ENCODE measurements at regions not wholly inside any gene's neighbourhood (a gene's known extent, or its start where the extent isn't known, plus 50 kb on each side); places are given as distances from the start of the nearest gene placed in this dataset.

GRCh38 chr1:221344693-221345092 is 397.2 kb downstream of the DUSP10 start:
- Mint-ChIP-seq H3K9me3 (peaks cover 0 to 5% (median 0%) of the 10 kb centered on the region in 6 donors), H3K4me3 (no peak overlapping the region), H3K36me3 (no peaks in the 10 kb centered on the region), H3K27ac (no peak overlapping the region), H3K4me1 (no peaks in the 10 kb centered on the region), H3K27me3 (ENCODE audit: low read depth in 3 of 3) (peaks cover 2 to 17% (median 2%) of the 10 kb centered on the region in 3 donors)
- no peak for DNase-seq

GRCh38 chr1:221347706-221348105 is 394.2 kb downstream of the DUSP10 start:
- no peak for DNase-seq
- Mint-ChIP-seq H3K27me3 (ENCODE audit: low read depth in 3 of 3) (peaks cover 0 to 12% (median 2%) of the 10 kb centered on the region in 3 donors), H3K4me3 (no peak overlapping the region), H3K36me3 (no peaks in the 10 kb centered on the region), H3K27ac (no peak overlapping the region), H3K9me3 (peaks cover 0 to 6% (median 0%) of the 10 kb centered on the region in 6 donors), H3K4me1 (no peaks in the 10 kb centered on the region)

GRCh38 chr1:221350091-221350490 is 391.8 kb downstream of the DUSP10 start:
- no peak for DNase-seq

GRCh38 chr1:221356693-221357092 is 385.2 kb downstream of the DUSP10 start:
- no peak for DNase-seq
- H3K9me3 Mint-ChIP-seq: peaks cover 0 to 4% (median 0%) of the 10 kb centered on the region in 6 donors
- H3K27me3 Mint-ChIP-seq (ENCODE audit: low read depth in 3 of 3): peaks cover 3 to 7% (median 6%) of the 10 kb centered on the region in 3 donors
- H3K4me3 Mint-ChIP-seq: no peak overlapping the region
- no peak overlapping the region for H3K27ac Mint-ChIP-seq
- no peaks in the 10 kb centered on the region for H3K36me3 Mint-ChIP-seq
- H3K4me1 Mint-ChIP-seq: no peaks in the 10 kb centered on the region

More at GRCh38 chr1:221350091-221350490, 391.8 kb downstream of the DUSP10 start:
- Mint-ChIP-seq H3K36me3 (no peaks in the 10 kb centered on the region), H3K27ac (no peak overlapping the region), H3K9me3 (peaks cover 0 to 6% (median 0%) of the 10 kb centered on the region in 6 donors), H3K27me3 (ENCODE audit: low read depth in 3 of 3) (peaks cover 0 to 11% (median 2%) of the 10 kb centered on the region in 3 donors), H3K4me3 (no peak overlapping the region), H3K4me1 (no peaks in the 10 kb centered on the region)

GRCh38 chr1:221363039-221363438 is 378.9 kb downstream of the DUSP10 start:
- H3K4me1 Mint-ChIP-seq: no peaks in the 10 kb centered on the region
- H3K27ac Mint-ChIP-seq: no peak overlapping the region
- no peak for DNase-seq
- peaks cover 0 to 1% (median 0%) of the 10 kb centered on the region in 6 donors for H3K9me3 Mint-ChIP-seq
- H3K36me3 Mint-ChIP-seq: no peaks in the 10 kb centered on the region
- no peak overlapping the region for H3K4me3 Mint-ChIP-seq
- peaks cover 2 to 6% (median 3%) of the 10 kb centered on the region in 3 donors for H3K27me3 Mint-ChIP-seq (ENCODE audit: low read depth in 3 of 3)

- no peak for DNase-seq
- Mint-ChIP-seq H3K4me3 (no peak overlapping the region), H3K27me3 (ENCODE audit: low read depth in 3 of 3) (peaks cover 0 to 5% (median 3%) of the 10 kb centered on the region in 3 donors), H3K27ac (no peak overlapping the region), H3K36me3 (no peaks in the 10 kb centered on the region), H3K9me3 (peaks cover 0 to 2% (median 0%) of the 10 kb centered on the region in 6 donors), H3K4me1 (no peaks in the 10 kb centered on the region)
Observed at GRCh38 chr1:221366495-221367110, 375.3 kb downstream of the DUSP10 start.

GRCh38 chr1:221371705-221372104 is 370.2 kb downstream of the DUSP10 start:
- DNase-seq: no peak
- no peak overlapping the region for H3K4me3 Mint-ChIP-seq
- H3K27ac Mint-ChIP-seq: no peak overlapping the region
- H3K36me3 Mint-ChIP-seq: no peaks in the 10 kb centered on the region
- H3K27me3 Mint-ChIP-seq (ENCODE audit: low read depth in 3 of 3): peaks cover 0 to 6% (median 2%) of the 10 kb centered on the region in 3 donors
- no peaks in the 10 kb centered on the region for H3K4me1 Mint-ChIP-seq
- peaks cover 0 to 2% (median 0%) of the 10 kb centered on the region in 6 donors for H3K9me3 Mint-ChIP-seq

- Mint-ChIP-seq H3K9me3 (peaks cover 0 to 2% (median 0%) of the 10 kb centered on the region in 6 donors), H3K4me3 (no peak overlapping the region), H3K27me3 (ENCODE audit: low read depth in 3 of 3) (peaks cover 0 to 6% (median 2%) of the 10 kb centered on the region in 3 donors), H3K27ac (no peak overlapping the region), H3K36me3 (no peaks in the 10 kb centered on the region), H3K4me1 (no peaks in the 10 kb centered on the region)
- no peak for DNase-seq
Observed at GRCh38 chr1:221373795-221374194, 368.1 kb downstream of the DUSP10 start.

- H3K9me3 Mint-ChIP-seq: peaks cover 0 to 2% (median 0%) of the 10 kb centered on the region in 6 donors
- DNase-seq: no peak
- no peaks in the 10 kb centered on the region for H3K36me3 Mint-ChIP-seq
- H3K27ac Mint-ChIP-seq: no peak overlapping the region
- peaks cover 2 to 3% (median 3%) of the 10 kb centered on the region in 3 donors for H3K27me3 Mint-ChIP-seq (ENCODE audit: low read depth in 3 of 3)
- H3K4me3 Mint-ChIP-seq: no peak overlapping the region
- H3K4me1 Mint-ChIP-seq: no peaks in the 10 kb centered on the region
Observed at GRCh38 chr1:221376286-221376685, 365.6 kb downstream of the DUSP10 start.

- H3K27ac Mint-ChIP-seq: no peak overlapping the region
- H3K4me3 Mint-ChIP-seq: no peak overlapping the region
- H3K27me3 Mint-ChIP-seq (ENCODE audit: low read depth in 3 of 3): peaks cover 3 to 6% (median 3%) of the 10 kb centered on the region in 3 donors
- H3K36me3 Mint-ChIP-seq: no peaks in the 10 kb centered on the region
- H3K9me3 Mint-ChIP-seq: peaks cover 0 to 5% (median 0%) of the 10 kb centered on the region in 6 donors
- no peaks in the 10 kb centered on the region for H3K4me1 Mint-ChIP-seq
- DNase-seq: no peak
Observed at GRCh38 chr1:221381910-221382623, 359.8 kb downstream of the DUSP10 start.

GRCh38 chr1:221392453-221392852 is 349.4 kb downstream of the DUSP10 start:
- peaks cover 0 to 2% (median 0%) of the 10 kb centered on the region in 6 donors for H3K9me3 Mint-ChIP-seq
- H3K27me3 Mint-ChIP-seq (ENCODE audit: low read depth in 3 of 3): peaks cover 0 to 7% (median 1%) of the 10 kb centered on the region in 3 donors
- no peaks in the 10 kb centered on the region for H3K36me3 Mint-ChIP-seq
- DNase-seq: no peak
- H3K27ac Mint-ChIP-seq: no peak overlapping the region
- H3K4me1 Mint-ChIP-seq: no peaks in the 10 kb centered on the region
- no peak overlapping the region for H3K4me3 Mint-ChIP-seq

- Mint-ChIP-seq H3K27me3 (ENCODE audit: low read depth in 3 of 3) (peaks cover 3 to 7% (median 5%) of the 10 kb centered on the region in 3 donors), H3K9me3 (no peaks in the 10 kb centered on the region)
Observed at GRCh38 chr1:221394011-221394544, 347.8 kb downstream of the DUSP10 start.

GRCh38 chr1:221396526-221396925 is 345.4 kb downstream of the DUSP10 start:
- peaks cover 3 to 8% (median 3%) of the 10 kb centered on the region in 3 donors for H3K27me3 Mint-ChIP-seq (ENCODE audit: low read depth in 3 of 3)
- H3K27ac Mint-ChIP-seq: no peak overlapping the region
- H3K9me3 Mint-ChIP-seq: peaks cover 0 to 6% (median 0%) of the 10 kb centered on the region in 6 donors
- no peak overlapping the region for H3K4me3 Mint-ChIP-seq
- no peaks in the 10 kb centered on the region for H3K36me3 Mint-ChIP-seq
- DNase-seq: no peak
- H3K4me1 Mint-ChIP-seq: no peaks in the 10 kb centered on the region

More at GRCh38 chr1:221394011-221394544, 347.8 kb downstream of the DUSP10 start:
- DNase-seq: no peak
- Mint-ChIP-seq H3K4me3 (no peak overlapping the region), H3K4me1 (no peaks in the 10 kb centered on the region), H3K36me3 (no peaks in the 10 kb centered on the region), H3K27ac (no peak overlapping the region)

- peaks cover 0 to 6% (median 0%) of the 10 kb centered on the region in 6 donors for H3K9me3 Mint-ChIP-seq
- H3K27ac Mint-ChIP-seq: no peak overlapping the region
- no peaks in the 10 kb centered on the region for H3K4me1 Mint-ChIP-seq
- peaks cover 0 to 9% (median 3%) of the 10 kb centered on the region in 3 donors for H3K27me3 Mint-ChIP-seq (ENCODE audit: low read depth in 3 of 3)
- H3K4me3 Mint-ChIP-seq: no peak overlapping the region
- H3K36me3 Mint-ChIP-seq: no peaks in the 10 kb centered on the region
- no peak for DNase-seq
Observed at GRCh38 chr1:221397141-221397540, 344.7 kb downstream of the DUSP10 start.

All from immature natural killer cell (primary cell).